ENCODE measurements at regions not wholly inside any gene's neighbourhood (a gene's known extent, or its start where the extent isn't known, plus 50 kb on each side); places are given as distances from the start of the nearest gene placed in this dataset.

- no peak overlapping the region for H3K4me3 ChIP-seq (ENCODE audit: low read depth, low read length)
- DNase-seq (ENCODE audit: low read depth): peak; percentile 80
- TF ChIP-seq CTCF (IDR thresholded peaks at IDR 0.05; ENCODE audit: low read depth, low read length, missing control alignments): no peak
- in situ Hi-C loops (cut with HindIII; ENCODE audit: low sequenced_read_pairs): loop anchor here (25.0 kb wide), 2 partner anchors 165 to 265 kb away; no protein-coding TSS in a partner anchor
These were observed 87.4 kb downstream of the ELAPOR2 start for GRCh38 chr7:86972072-86972471.

GRCh38 chr7:86970986-86971385, 88.5 kb downstream of the ELAPOR2 start:
- no peak overlapping the region for H3K4me3 ChIP-seq (ENCODE audit: low read depth, low read length)
- in situ Hi-C loops (cut with HindIII; ENCODE audit: low sequenced_read_pairs): loop anchor here (25.0 kb wide), 2 partner anchors 166 to 266 kb away; no protein-coding TSS in a partner anchor
- DNase-seq (ENCODE audit: low read depth): no peak
- TF ChIP-seq CTCF (IDR thresholded peaks at IDR 0.05; ENCODE audit: low read depth, low read length, missing control alignments): no peak

- TF ChIP-seq CTCF (IDR thresholded peaks at IDR 0.05; ENCODE audit: low read depth, low read length, missing control alignments): no peak
- no peak overlapping the region for H3K4me3 ChIP-seq (ENCODE audit: low read depth, low read length)
- in situ Hi-C loops (cut with HindIII; ENCODE audit: low sequenced_read_pairs): loop anchor here (25.0 kb wide), 2 partner anchors 167 to 267 kb away; no protein-coding TSS in a partner anchor
- no peak for DNase-seq (ENCODE audit: low read depth)
These were observed 88.9 kb downstream of the ELAPOR2 start for GRCh38 chr7:86970547-86970946.

GRCh38 chr7:86969865-86970264, 89.6 kb downstream of the ELAPOR2 start:
- no peak overlapping the region for H3K4me3 ChIP-seq (ENCODE audit: low read depth, low read length)
- in situ Hi-C loops (cut with HindIII; ENCODE audit: low sequenced_read_pairs): loop anchor here (25.0 kb wide), 2 partner anchors 167 to 267 kb away; no protein-coding TSS in a partner anchor
- DNase-seq (ENCODE audit: low read depth): no peak
- TF ChIP-seq CTCF (IDR thresholded peaks at IDR 0.05; ENCODE audit: low read depth, low read length, missing control alignments): no peak

GRCh38 chr7:86968618-86969017, 90.8 kb downstream of the ELAPOR2 start:
- DNase-seq (ENCODE audit: low read depth): no peak
- in situ Hi-C loops (cut with HindIII; ENCODE audit: low sequenced_read_pairs): loop anchor here (25.0 kb wide), 2 partner anchors 169 to 269 kb away; no protein-coding TSS in a partner anchor
- H3K4me3 ChIP-seq (ENCODE audit: low read depth, low read length): no peak overlapping the region
- TF ChIP-seq CTCF (IDR thresholded peaks at IDR 0.05; ENCODE audit: low read depth, low read length, missing control alignments): no peak

- TF ChIP-seq CTCF (IDR thresholded peaks at IDR 0.05; ENCODE audit: low read depth, low read length, missing control alignments): no peak
- in situ Hi-C loops (cut with HindIII; ENCODE audit: low sequenced_read_pairs): loop anchor here (25.0 kb wide), 2 partner anchors 170 to 270 kb away; no protein-coding TSS in a partner anchor
- no peak overlapping the region for H3K4me3 ChIP-seq (ENCODE audit: low read depth, low read length)
- no peak for DNase-seq (ENCODE audit: low read depth)
These were observed 92.5 kb downstream of the ELAPOR2 start for GRCh38 chr7:86966916-86967315.

Data from astrocyte of the cerebellum (primary cell).